ENCODE measurements at regions not wholly inside any gene's neighbourhood (a gene's known extent, or its start where the extent isn't known, plus 50 kb on each side); places are given as distances from the start of the nearest gene placed in this dataset.

DNA sequence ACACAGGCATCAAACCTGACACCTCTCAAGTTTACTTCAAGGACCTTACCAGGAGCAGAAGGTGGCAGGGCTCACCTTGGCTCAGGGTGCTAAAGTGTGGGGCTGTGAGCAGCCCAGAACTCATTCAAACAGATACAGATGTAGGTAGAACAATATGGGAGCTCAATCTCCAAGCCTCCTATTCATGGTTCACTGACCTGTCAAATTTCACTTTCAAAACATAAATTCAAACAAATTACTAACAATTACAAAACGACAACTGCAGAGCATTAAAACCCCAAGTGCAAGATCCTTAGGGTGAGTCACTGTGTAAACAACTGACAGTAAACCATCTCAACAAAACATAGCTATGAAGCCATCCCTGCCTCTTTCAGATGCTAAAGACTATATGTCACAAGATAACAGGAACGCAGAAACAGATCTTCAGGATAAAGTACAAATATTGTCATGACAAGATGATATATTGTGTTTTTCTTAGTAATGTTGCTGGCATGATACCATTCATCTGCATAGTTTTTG is 303.5 kb upstream of the ANO3 start:
- no peak overlapping the region for H3K4me3 ChIP-seq (ENCODE audit: low read depth, low read length)
- TF ChIP-seq, protein P1, sequence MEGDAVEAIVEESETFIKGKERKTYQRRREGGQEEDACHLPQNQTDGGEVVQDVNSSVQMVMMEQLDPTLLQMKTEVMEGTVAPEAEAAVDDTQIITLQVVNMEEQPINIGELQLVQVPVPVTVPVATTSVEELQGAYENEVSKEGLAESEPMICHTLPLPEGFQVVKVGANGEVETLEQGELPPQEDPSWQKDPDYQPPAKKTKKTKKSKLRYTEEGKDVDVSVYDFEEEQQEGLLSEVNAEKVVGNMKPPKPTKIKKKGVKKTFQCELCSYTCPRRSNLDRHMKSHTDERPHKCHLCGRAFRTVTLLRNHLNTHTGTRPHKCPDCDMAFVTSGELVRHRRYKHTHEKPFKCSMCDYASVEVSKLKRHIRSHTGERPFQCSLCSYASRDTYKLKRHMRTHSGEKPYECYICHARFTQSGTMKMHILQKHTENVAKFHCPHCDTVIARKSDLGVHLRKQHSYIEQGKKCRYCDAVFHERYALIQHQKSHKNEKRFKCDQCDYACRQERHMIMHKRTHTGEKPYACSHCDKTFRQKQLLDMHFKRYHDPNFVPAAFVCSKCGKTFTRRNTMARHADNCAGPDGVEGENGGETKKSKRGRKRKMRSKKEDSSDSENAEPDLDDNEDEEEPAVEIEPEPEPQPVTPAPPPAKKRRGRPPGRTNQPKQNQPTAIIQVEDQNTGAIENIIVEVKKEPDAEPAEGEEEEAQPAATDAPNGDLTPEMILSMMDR (IDR thresholded peaks at IDR 0.05; ENCODE audit: borderline replicate concordance, insufficient read depth, low read depth, low read length), result no peak

DNA sequence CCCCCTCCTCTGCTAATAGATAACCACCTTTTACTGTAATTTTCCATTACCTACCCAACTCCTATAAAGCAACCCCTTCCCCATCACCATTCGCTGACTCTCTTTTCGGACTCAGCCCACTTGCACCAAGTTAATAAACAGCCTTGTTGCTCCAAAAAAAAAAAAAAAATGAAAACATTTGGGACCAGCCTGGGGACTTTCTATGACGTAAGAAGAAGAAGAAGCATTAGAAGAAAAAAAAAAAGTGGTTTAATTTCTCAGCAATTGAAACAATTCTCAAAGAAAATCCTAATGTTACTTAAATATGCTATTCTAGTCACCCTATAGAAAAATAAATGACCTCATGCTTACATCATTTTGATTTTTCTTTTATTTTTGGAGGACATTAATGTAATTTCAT is 301.5 kb upstream of the ANO3 start:
- TF ChIP-seq, protein P1 (IDR thresholded peaks at IDR 0.05; ENCODE audit: borderline replicate concordance, insufficient read depth, low read depth, low read length), result no peak
- H3K4me3 ChIP-seq (ENCODE audit: low read depth, low read length), result no peak overlapping the region

GRCh38 chr11:26032241-26032640 is 299.7 kb upstream of the ANO3 start:
- TF ChIP-seq, protein P1 (IDR thresholded peaks at IDR 0.05; ENCODE audit: borderline replicate concordance, insufficient read depth, low read depth, low read length), result no peak

GRCh38 chr11:26035696-26036095 is 296.2 kb upstream of the ANO3 start:
- TF ChIP-seq, protein P1 (IDR thresholded peaks at IDR 0.05; ENCODE audit: borderline replicate concordance, insufficient read depth, low read depth, low read length), result no peak
- no peak overlapping the region for H3K4me3 ChIP-seq (ENCODE audit: low read depth, low read length)

More at GRCh38 chr11:26032241-26032640, 299.7 kb upstream of the ANO3 start:
- H3K4me3 ChIP-seq (ENCODE audit: low read depth, low read length), result no peak overlapping the region

- no peak overlapping the region for H3K4me3 ChIP-seq (ENCODE audit: low read depth, low read length)
- TF ChIP-seq, protein P1 (IDR thresholded peaks at IDR 0.05; ENCODE audit: borderline replicate concordance, insufficient read depth, low read depth, low read length), result no peak
Measured at GRCh38 chr11:26037716-26038115, 294.2 kb upstream of the ANO3 start.

DNA sequence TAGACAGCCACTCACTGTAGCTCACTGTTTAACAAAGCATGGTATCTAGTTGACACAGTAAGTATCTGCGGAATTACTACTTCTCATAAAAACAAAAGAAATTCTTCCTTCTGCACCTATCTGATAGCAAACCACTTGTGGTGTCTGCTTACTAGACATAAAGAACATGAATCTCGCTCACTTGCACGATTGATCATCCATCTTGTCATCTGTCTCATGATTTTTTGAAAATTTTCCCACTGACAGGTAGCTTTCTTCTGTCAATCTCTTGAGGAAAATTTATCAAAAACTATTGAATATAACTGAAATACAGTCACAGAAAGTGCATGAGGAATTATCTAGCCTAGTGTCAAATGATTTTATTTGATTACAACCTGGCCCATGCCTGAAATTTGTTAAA is 291.6 kb upstream of the ANO3 start:
- H3K4me3 ChIP-seq (ENCODE audit: low read depth, low read length), result no peak overlapping the region
- TF ChIP-seq, protein P1 (IDR thresholded peaks at IDR 0.05; ENCODE audit: borderline replicate concordance, insufficient read depth, low read depth, low read length), result no peak

GRCh38 chr11:26042113-26042512 is 289.8 kb upstream of the ANO3 start:
- H3K4me3 ChIP-seq (ENCODE audit: low read depth, low read length), result no peak overlapping the region
- TF ChIP-seq, protein P1 (IDR thresholded peaks at IDR 0.05; ENCODE audit: borderline replicate concordance, insufficient read depth, low read depth, low read length), result no peak
